GM23338 (cell line): ENCODE measurements at regions not wholly inside any gene's neighbourhood (a gene's known extent, or its start where the extent isn't known, plus 50 kb on each side); places are given as distances from the start of the nearest gene placed in this dataset.

Source experiments
- ATAC-seq: fragments of 200-7000 bp; cut with Tn5 transposase; 3 replicates; pipeline ENCODE4 v1.9.1; 2020
- DNase-seq: peaks from one replicate; pipeline ENCODE4 v3.0.0-alpha.2; 2015; ENCODE audit warnings: low spot score
- H2AFZ ChIP-seq: fragments of 200-600 bp; sonication (generic); 2 replicates; pipeline ENCODE4 v1.8.0; 2016; ENCODE audit warnings: antibody characterized with exemption, mild to moderate bottlenecking, moderate library complexity
- H3F3A ChIP-seq: fragments of 200-600 bp; sonication (generic); replicated peaks from 2 replicates; pipeline ENCODE4 v1.8.0; 2017; ENCODE audit warnings: antibody characterized with exemption, mixed run types, low read depth
- H3K27ac ChIP-seq: fragments of 200-600 bp; sonication (generic); 2 replicates; pipeline ENCODE4 v1.6.1; 2016; ENCODE audit warnings: low read depth
- H3K27me3 ChIP-seq: fragments of 200-600 bp; sonication (generic); 2 replicates; pipeline ENCODE4 v1.8.0; 2016; ENCODE audit warnings: mild to moderate bottlenecking, mixed run types, moderate library complexity; ENCODE audit not compliant: insufficient read depth
- H3K36me3 ChIP-seq: fragments of 200-600 bp; sonication (generic); 2 replicates; pipeline ENCODE4 v1.8.0; 2016; ENCODE audit warnings: mild to moderate bottlenecking; ENCODE audit not compliant: insufficient read depth
- H3K4me1 ChIP-seq: fragments of 200-600 bp; sonication (generic); 2 replicates; pipeline ENCODE4 v1.8.0; 2016; ENCODE audit warnings: mild to moderate bottlenecking, moderate library complexity; ENCODE audit not compliant: insufficient read depth
- H3K4me2 ChIP-seq: fragments of 200-600 bp; sonication (generic); 2 replicates; pipeline ENCODE4 v1.7.1; 2017; ENCODE audit warnings: mixed run types
- H3K4me3 ChIP-seq: fragments of 200-600 bp; sonication (generic); 2 replicates; pipeline ENCODE4 v1.6.1; 2016; ENCODE audit warnings: mixed run types
- H3K79me2 ChIP-seq: fragments of 200-600 bp; sonication (generic); replicated peaks from 2 replicates; pipeline ENCODE4 v1.8.0; 2017; ENCODE audit warnings: mild to moderate bottlenecking; ENCODE audit not compliant: insufficient read depth
- H3K9me2 ChIP-seq: fragments of 200-600 bp; sonication (generic); 2 replicates; pipeline ENCODE4 v1.8.0; 2017; ENCODE audit not compliant: insufficient read depth
- H4K20me1 ChIP-seq: fragments of 200-600 bp; sonication (generic); replicated peaks from 2 replicates; pipeline ENCODE4 v1.8.0; 2017; ENCODE audit warnings: mild to moderate bottlenecking; ENCODE audit not compliant: insufficient read depth
- H3K27ac Mint-ChIP-seq: 2 replicates; pipeline ENCODE4 v1.8.0; 2020; ENCODE audit warnings: inconsistent platforms, mild to moderate bottlenecking, moderate library complexity, mixed read lengths
- H3K27me3 Mint-ChIP-seq: 3 replicates; pipeline ENCODE4 v1.8.0; 2022; ENCODE audit warnings: low read depth, mild to moderate bottlenecking, moderate library complexity, mixed read lengths, inconsistent platforms; ENCODE audit not compliant: insufficient read depth, poor library complexity
- H3K36me3 Mint-ChIP-seq: 3 replicates; pipeline ENCODE4 v1.8.0; 2021; ENCODE audit warnings: low read depth, mild to moderate bottlenecking, inconsistent platforms, moderate library complexity, mixed read lengths
- H3K4me1 Mint-ChIP-seq: 3 replicates; pipeline ENCODE4 v1.8.0; 2020; ENCODE audit warnings: mild to moderate bottlenecking, inconsistent platforms, mixed read lengths
- H3K4me3 Mint-ChIP-seq: 3 replicates; pipeline ENCODE4 v1.8.0; 2021; ENCODE audit warnings: moderate library complexity, mild to moderate bottlenecking, inconsistent platforms, mixed read lengths
- H3K9me3 Mint-ChIP-seq: 3 replicates; pipeline ENCODE4 v1.8.0; 2020; ENCODE audit warnings: moderate library complexity, mild to moderate bottlenecking, inconsistent platforms, mixed read lengths
- CREB1 ChIP-seq: fragments of 250-450 bp; sonication (Bioruptor Pico); IDR thresholded peaks from 2 replicates; pipeline ENCODE4 v1.5.0; 2020; ENCODE audit warnings: low read depth, mild to moderate bottlenecking, moderate library complexity
- CTCF ChIP-seq, 2 experiments: fragments of 200-600 bp in 1 of 2; sonication (generic) in 1 of 2; conservative IDR thresholded peaks; 2 replicates each; pipeline versions ENCODE4 v1.5.1 to v1.6.1; 2016 to 2017; ENCODE audit warnings: antibody characterized with exemption in 2 of 2, low read depth in 2 of 2, mild to moderate bottlenecking in 2 of 2, moderate library complexity in 1 of 2
- ETS1 ChIP-seq: IDR thresholded peaks from 2 replicates; pipeline ENCODE4 v1.6.1; 2016; ENCODE audit warnings: antibody characterized with exemption
- EZH2 ChIP-seq: fragments of 200-600 bp; sonication (generic); IDR thresholded peaks from one replicate; pipeline ENCODE4 v1.8.0; 2017; ENCODE audit warnings: antibody characterized with exemption, mild to moderate bottlenecking, low read depth; ENCODE audit not compliant: unreplicated experiment
- STAT1 ChIP-seq: IDR thresholded peaks from one replicate; pipeline ENCODE4 v1.6.1; 2016; ENCODE audit warnings: antibody characterized with exemption; ENCODE audit not compliant: unreplicated experiment
- ZNF114 ChIP-seq: fragments of 250-450 bp; sonication (Bioruptor Pico); IDR thresholded peaks from 2 replicates; pipeline ENCODE4 v1.5.0; 2020; ENCODE audit warnings: mild to moderate bottlenecking, moderate library complexity
- ZNF462 ChIP-seq: fragments of 250-450 bp; sonication (Bioruptor Pico); IDR thresholded peaks from 2 replicates; pipeline ENCODE4 v1.5.0; 2020; ENCODE audit warnings: mild to moderate bottlenecking, moderate library complexity

GRCh38 chr13:29684441-29684840 lies 89.0 kb upstream of the SLC7A1 start (continued):
- TF ChIP-seq ZNF462 (CRISPR knock-in tag): no peak
- TF ChIP-seq ZNF114 (CRISPR knock-in tag): no peak
- no peak for TF ChIP-seq CTCF (conservative IDR thresholded peaks at IDR 0.05; ENCODE audit: low read depth in 2 of 2)
- no peak for TF ChIP-seq EZH2
- TF ChIP-seq STAT1: no peak
- TF ChIP-seq ETS1: no peak

GRCh38 chr13:29683041-29683440 lies 87.6 kb upstream of the SLC7A1 start:
- H3K4me3 Mint-ChIP-seq: no peak overlapping the region

More at GRCh38 chr13:29683041-29683440, 87.6 kb upstream of the SLC7A1 start:
- Mint-ChIP-seq H3K27me3 (no peaks in the 10 kb centered on the region), H3K9me3 (no peaks in the 10 kb centered on the region), H3K27ac (no peak overlapping the region), H3K4me1 (peaks cover 8% of the 10 kb centered on the region; the same call in 2 of the 3 replicates), H3K36me3 (no peaks in the 10 kb centered on the region)
- 0 out of 2 replicates have a peak, but pooled peaks cover 9% of the 10 kb centered on the region for H3K9me2 ChIP-seq
- H2AFZ ChIP-seq: 0 out of 2 replicates have a peak overlapping the region, but pooled peaks have one; percentile 28
- no peaks in the 10 kb centered on the region for H3K36me3 ChIP-seq
- no peaks in the 10 kb centered on the region for H3K27me3 ChIP-seq
- H4K20me1 ChIP-seq: no peaks in the 10 kb centered on the region
- ATAC-seq: no peak
- H3K4me2 ChIP-seq: no peak overlapping the region
- TF ChIP-seq CREB1 (CRISPR knock-in tag): no peak
- TF ChIP-seq CTCF (conservative IDR thresholded peaks at IDR 0.05; ENCODE audit: low read depth in 2 of 2): no peak
- H3F3A ChIP-seq: no peaks in the 10 kb centered on the region
- H3K27ac ChIP-seq: no peak overlapping the region
- H3K4me1 ChIP-seq: no peaks in the 10 kb centered on the region
- no peaks in the 10 kb centered on the region for H3K79me2 ChIP-seq
- DNase-seq: no peak
- H3K4me3 ChIP-seq: no peak overlapping the region
